HG03439 (cell line): ENCODE measurements at regions not wholly inside any gene's neighbourhood (a gene's known extent, or its start where the extent isn't known, plus 50 kb on each side); places are given as distances from the start of the nearest gene placed in this dataset.
"Not testable (repeated sequence)": the region's sequence is repeated elsewhere in the genome, so short reads cannot be mapped to it uniquely, and the experiment has no call there.

Source experiments
- ATAC-seq: cut with Tn5 transposase; IDR thresholded peaks from one replicate; pipeline ENCODE4 v1.9.1; 2021; ENCODE audit warnings: mild to moderate bottlenecking, moderate library complexity; ENCODE audit not compliant: unreplicated experiment

- no peak for ATAC-seq
These were observed 451.0 kb downstream of the RNF144A start for GRCh38 chr2:7368211-7368610.

GRCh38 chr2:7373156-7373555 lies 455.9 kb downstream of the RNF144A start:
- no peak for ATAC-seq

- ATAC-seq, result no peak
These were observed 458.7 kb downstream of the RNF144A start for GRCh38 chr2:7375901-7376300.

- ATAC-seq, result no peak
These were observed 460.8 kb downstream of the RNF144A start for GRCh38 chr2:7377916-7378569.

GRCh38 chr2:7378591-7378990 lies 461.4 kb downstream of the RNF144A start:
- ATAC-seq, result no peak

GRCh38 chr2:7379799-7380198 lies 462.6 kb downstream of the RNF144A start:
- ATAC-seq, result no peak

GRCh38 chr2:7384773-7385349 lies 467.6 kb downstream of the RNF144A start:
- no peak for ATAC-seq

GRCh38 chr2:7390311-7390710 lies 473.1 kb downstream of the RNF144A start:
- ATAC-seq, result not testable (repeated sequence)

GRCh38 chr2:7392076-7392787 lies 475.0 kb downstream of the RNF144A start:
- no peak for ATAC-seq

GRCh38 chr2:7394195-7394594 lies 477.0 kb downstream of the RNF144A start:
- ATAC-seq, result no peak

GRCh38 chr2:7400628-7401027 lies 483.4 kb downstream of the RNF144A start:
- no peak for ATAC-seq

- no peak for ATAC-seq
These were observed 486.0 kb downstream of the RNF144A start for GRCh38 chr2:7403092-7403775.

- no peak for ATAC-seq
These were observed 488.9 kb downstream of the RNF144A start for GRCh38 chr2:7405861-7406715.

GRCh38 chr2:7407001-7407400 lies 489.8 kb downstream of the RNF144A start:
- no peak for ATAC-seq

- no peak for ATAC-seq
These were observed 490.9 kb downstream of the RNF144A start for GRCh38 chr2:7407906-7408680.

GRCh38 chr2:7411691-7412090 lies 494.5 kb downstream of the RNF144A start:
- ATAC-seq, result no peak

GRCh38 chr2:7417845-7418742 lies 500.9 kb downstream of the RNF144A start:
- ATAC-seq, result no peak

- no peak for ATAC-seq
These were observed 502.0 kb downstream of the RNF144A start for GRCh38 chr2:7419186-7419585.

GRCh38 chr2:7419814-7420311 lies 502.7 kb downstream of the RNF144A start:
- no peak for ATAC-seq
